ENCODE measurements at regions not wholly inside any gene's neighbourhood (a gene's known extent, or its start where the extent isn't known, plus 50 kb on each side); places are given as distances from the start of the nearest gene placed in this dataset.
"Not testable (repeated sequence)": the region's sequence is repeated elsewhere in the genome, so short reads cannot be mapped to it uniquely, and the experiment has no call there.

DNA sequence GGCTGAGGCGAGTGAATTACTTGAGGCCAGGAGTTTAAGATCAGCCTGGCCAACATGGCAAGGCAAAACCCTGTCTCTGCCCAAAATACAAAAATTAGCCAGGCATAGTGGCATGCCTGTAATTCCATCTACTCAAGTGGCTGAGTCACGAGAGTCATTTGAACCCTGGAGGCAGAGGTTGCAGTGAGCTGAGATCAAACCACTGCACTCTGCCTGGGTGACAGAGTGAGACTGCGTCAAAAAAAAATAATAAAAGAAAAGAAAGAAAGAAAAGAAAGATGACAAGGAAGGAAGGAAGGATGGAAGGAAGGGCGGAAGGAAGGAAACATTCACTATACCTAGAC, 159.6 kb upstream of the CNOT2 start:
- no peak overlapping the region for H2AFZ ChIP-seq (ENCODE audit: low read length)
- no peaks in the 10 kb centered on the region for H3K9me3 ChIP-seq (ENCODE audit: low read depth, low read length)
- H3K27me3 ChIP-seq (ENCODE audit: insufficient read depth, low read length) = no peaks in the 10 kb centered on the region
- H3K36me3 ChIP-seq (ENCODE audit: insufficient read depth, low read length) = no peaks in the 10 kb centered on the region
- DNase-seq (ENCODE audit: insufficient read length, low spot score, missing footprints) = no peak
- H3K4me3 ChIP-seq (ENCODE audit: insufficient read depth, low read length) = no peak overlapping the region
- no peaks in the 10 kb centered on the region for H3K79me2 ChIP-seq (ENCODE audit: insufficient read depth, low read length)
- no peak overlapping the region for H3K4me2 ChIP-seq (ENCODE audit: insufficient read depth, low read length)
- H4K20me1 ChIP-seq (ENCODE audit: insufficient read depth, low read length) = no peaks in the 10 kb centered on the region
- TF ChIP-seq, protein P1, sequence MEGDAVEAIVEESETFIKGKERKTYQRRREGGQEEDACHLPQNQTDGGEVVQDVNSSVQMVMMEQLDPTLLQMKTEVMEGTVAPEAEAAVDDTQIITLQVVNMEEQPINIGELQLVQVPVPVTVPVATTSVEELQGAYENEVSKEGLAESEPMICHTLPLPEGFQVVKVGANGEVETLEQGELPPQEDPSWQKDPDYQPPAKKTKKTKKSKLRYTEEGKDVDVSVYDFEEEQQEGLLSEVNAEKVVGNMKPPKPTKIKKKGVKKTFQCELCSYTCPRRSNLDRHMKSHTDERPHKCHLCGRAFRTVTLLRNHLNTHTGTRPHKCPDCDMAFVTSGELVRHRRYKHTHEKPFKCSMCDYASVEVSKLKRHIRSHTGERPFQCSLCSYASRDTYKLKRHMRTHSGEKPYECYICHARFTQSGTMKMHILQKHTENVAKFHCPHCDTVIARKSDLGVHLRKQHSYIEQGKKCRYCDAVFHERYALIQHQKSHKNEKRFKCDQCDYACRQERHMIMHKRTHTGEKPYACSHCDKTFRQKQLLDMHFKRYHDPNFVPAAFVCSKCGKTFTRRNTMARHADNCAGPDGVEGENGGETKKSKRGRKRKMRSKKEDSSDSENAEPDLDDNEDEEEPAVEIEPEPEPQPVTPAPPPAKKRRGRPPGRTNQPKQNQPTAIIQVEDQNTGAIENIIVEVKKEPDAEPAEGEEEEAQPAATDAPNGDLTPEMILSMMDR (IDR thresholded peaks at IDR 0.05; ENCODE audit: extremely low read depth, low read depth, low read length) = no peak
- no peaks in the 10 kb centered on the region for H3K4me1 ChIP-seq (ENCODE audit: insufficient read depth, low read length)
- no peak overlapping the region for H3K27ac ChIP-seq (ENCODE audit: low read depth, low read length)

- not testable (repeated sequence) for H4K20me1 ChIP-seq (ENCODE audit: insufficient read depth, low read length); H3K4me1 ChIP-seq (ENCODE audit: insufficient read depth, low read length); H3K79me2 ChIP-seq (ENCODE audit: insufficient read depth, low read length); H3K36me3 ChIP-seq (ENCODE audit: insufficient read depth, low read length); H2AFZ ChIP-seq (ENCODE audit: low read length); H3K27me3 ChIP-seq (ENCODE audit: insufficient read depth, low read length); H3K4me2 ChIP-seq (ENCODE audit: insufficient read depth, low read length); H3K27ac ChIP-seq (ENCODE audit: low read depth, low read length); H3K9me3 ChIP-seq (ENCODE audit: low read depth, low read length); DNase-seq (ENCODE audit: insufficient read length, low spot score, missing footprints); H3K4me3 ChIP-seq (ENCODE audit: insufficient read depth, low read length)
Observed at GRCh38 chr12:70086372-70086771, 156.9 kb upstream of the CNOT2 start.

GRCh38 chr12:70091021-70091521, 152.2 kb upstream of the CNOT2 start:
- H3K36me3 ChIP-seq (ENCODE audit: insufficient read depth, low read length) = no peaks in the 10 kb centered on the region
- H3K9me3 ChIP-seq (ENCODE audit: low read depth, low read length) = no peaks in the 10 kb centered on the region
- H3K27ac ChIP-seq (ENCODE audit: low read depth, low read length) = no peak overlapping the region
- no peaks in the 10 kb centered on the region for H3K4me1 ChIP-seq (ENCODE audit: insufficient read depth, low read length)
- H3K4me3 ChIP-seq (ENCODE audit: insufficient read depth, low read length) = no peak overlapping the region
- H3K79me2 ChIP-seq (ENCODE audit: insufficient read depth, low read length) = no peaks in the 10 kb centered on the region
- DNase-seq (ENCODE audit: insufficient read length, low spot score, missing footprints) = no peak
- H2AFZ ChIP-seq (ENCODE audit: low read length) = no peak overlapping the region
- no peaks in the 10 kb centered on the region for H3K27me3 ChIP-seq (ENCODE audit: insufficient read depth, low read length)
- H4K20me1 ChIP-seq (ENCODE audit: insufficient read depth, low read length) = no peaks in the 10 kb centered on the region
- no peak overlapping the region for H3K4me2 ChIP-seq (ENCODE audit: insufficient read depth, low read length)
- TF ChIP-seq, protein P1 (IDR thresholded peaks at IDR 0.05; ENCODE audit: extremely low read depth, low read depth, low read length) = no peak

DNA sequence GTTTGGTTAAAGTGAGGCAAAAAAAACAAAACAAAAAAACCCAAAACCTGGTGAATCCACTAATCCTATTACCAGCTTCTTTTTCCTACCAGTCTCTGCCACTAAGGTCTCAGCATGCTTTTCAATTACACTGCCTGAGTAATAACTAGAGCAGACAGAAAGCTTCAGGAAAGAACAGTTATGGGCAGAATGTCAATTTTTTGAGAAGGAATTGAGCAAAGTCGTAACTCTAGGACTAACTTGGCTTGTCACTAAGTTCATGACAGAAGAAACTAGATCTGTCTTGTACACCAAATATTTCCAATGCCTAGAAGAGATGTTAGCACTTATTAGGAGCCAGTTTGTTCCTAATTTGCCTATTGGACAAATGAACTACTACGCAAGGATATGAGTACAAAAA, 148.8 kb upstream of the CNOT2 start:
- H3K79me2 ChIP-seq (ENCODE audit: insufficient read depth, low read length) = no peaks in the 10 kb centered on the region
- H3K4me1 ChIP-seq (ENCODE audit: insufficient read depth, low read length) = no peaks in the 10 kb centered on the region
- H3K36me3 ChIP-seq (ENCODE audit: insufficient read depth, low read length) = no peaks in the 10 kb centered on the region
- no peaks in the 10 kb centered on the region for H3K27me3 ChIP-seq (ENCODE audit: insufficient read depth, low read length)
- no peak overlapping the region for H3K4me3 ChIP-seq (ENCODE audit: insufficient read depth, low read length)
- H3K9me3 ChIP-seq (ENCODE audit: low read depth, low read length) = no peaks in the 10 kb centered on the region
- no peak for DNase-seq (ENCODE audit: insufficient read length, low spot score, missing footprints)
- H3K27ac ChIP-seq (ENCODE audit: low read depth, low read length) = no peak overlapping the region
- H4K20me1 ChIP-seq (ENCODE audit: insufficient read depth, low read length) = no peaks in the 10 kb centered on the region
- H2AFZ ChIP-seq (ENCODE audit: low read length) = no peak overlapping the region
- TF ChIP-seq, protein P1 (IDR thresholded peaks at IDR 0.05; ENCODE audit: extremely low read depth, low read depth, low read length) = no peak
- no peak overlapping the region for H3K4me2 ChIP-seq (ENCODE audit: insufficient read depth, low read length)
